Calu3 (cell line): ENCODE measurements at regions not wholly inside any gene's neighbourhood (a gene's known extent, or its start where the extent isn't known, plus 50 kb on each side); places are given as distances from the start of the nearest gene placed in this dataset.
A peak's percentile ranks its signal among the peaks of the same experiment; 100 is the strongest.

ENCODE experiments used
- BruUV-seq: library from RNA; stranded (reverse); fragments of 400-500 nt; replicated peaks from 2 replicates; lab custom pipeline; 2021; lab: Mats Ljungman, UMichigan
- CTCF ChIA-PET: fragments of 300-600 bp; sonication (Branson Sonifier 250); formaldehyde crosslinking; loops from one replicate; lab custom pipeline; 2022; ENCODE audit warnings: antibody characterized with exemption; lab: Charles Lee
- DNase-seq: peaks from one replicate; pipeline ENCODE4 v3.0.0; 2022
- H3K27ac Mint-ChIP-seq: one replicate; pipeline ENCODE4 v1.8.0; 2022; ENCODE audit warnings: mixed read lengths; ENCODE audit not compliant: unreplicated experiment
- H3K27me3 Mint-ChIP-seq: one replicate; pipeline ENCODE4 v1.8.0; 2022; ENCODE audit warnings: mixed read lengths; ENCODE audit not compliant: unreplicated experiment
- H3K36me3 Mint-ChIP-seq: one replicate; pipeline ENCODE4 v1.8.0; 2022; ENCODE audit warnings: mild to moderate bottlenecking, moderate library complexity, mixed read lengths; ENCODE audit not compliant: insufficient read depth, unreplicated experiment
- H3K4me1 Mint-ChIP-seq: one replicate; pipeline ENCODE4 v1.8.0; 2022; ENCODE audit warnings: mild to moderate bottlenecking, low read depth, mixed read lengths; ENCODE audit not compliant: unreplicated experiment
- H3K4me3 Mint-ChIP-seq: one replicate; pipeline ENCODE4 v1.8.0; 2022; ENCODE audit warnings: mild to moderate bottlenecking, low read depth, moderate library complexity, mixed read lengths; ENCODE audit not compliant: unreplicated experiment
- H3K9me3 Mint-ChIP-seq: one replicate; pipeline ENCODE4 v1.8.0; 2022; ENCODE audit warnings: low read depth, mixed read lengths; ENCODE audit not compliant: unreplicated experiment
- intact Hi-C: fragments of 100-400 bp; cut with micrococcal nuclease; formaldehyde crosslinking; loops from one replicate; pipeline ENCODE4 v1.10.0; 2022; ENCODE audit not compliant: unreplicated experiment
- TF ChIP-seq, protein P1 (sequence below): fragments of 200-600 bp; IDR thresholded peaks from one replicate; pipeline ENCODE4 v1.8.0; 2022; ENCODE audit warnings: antibody characterized with exemption; ENCODE audit not compliant: unreplicated experiment

DNA sequence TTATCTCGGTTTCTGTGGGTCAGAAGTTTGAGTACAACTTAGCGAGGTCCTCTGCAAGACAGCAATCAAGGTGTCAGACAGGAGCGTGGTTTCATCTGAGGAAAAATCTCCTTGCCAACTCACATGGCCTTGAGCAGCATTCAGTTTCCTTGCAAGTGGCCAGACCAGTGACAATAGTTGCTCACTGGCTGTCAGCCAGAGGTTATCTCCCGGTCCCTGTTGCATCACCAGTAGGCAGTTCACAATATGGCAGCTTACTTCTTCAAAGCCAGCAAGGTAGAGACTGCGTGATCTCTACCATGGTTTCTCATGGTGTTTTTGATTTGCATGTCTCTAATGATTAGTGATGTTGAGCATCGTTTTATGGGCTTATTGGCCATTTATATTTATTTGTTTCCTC is 143.8 kb upstream of the DAAM1 start:
- peaks cover 19% of the 10 kb centered on the region for H3K27me3 Mint-ChIP-seq
- CTCF ChIA-PET, result interaction anchor here (0.6 to 0.7 kb wide), 2 partner anchors 10 to 494 kb away, joined by 3 read pairs; no protein-coding TSS in a partner anchor
- BruUV-seq, result no TSS peak
- H3K27ac Mint-ChIP-seq, result no peak overlapping the region
- intact Hi-C loops, result no loop called here
- H3K9me3 Mint-ChIP-seq, result no peaks in the 10 kb centered on the region
- TF ChIP-seq, protein P1, sequence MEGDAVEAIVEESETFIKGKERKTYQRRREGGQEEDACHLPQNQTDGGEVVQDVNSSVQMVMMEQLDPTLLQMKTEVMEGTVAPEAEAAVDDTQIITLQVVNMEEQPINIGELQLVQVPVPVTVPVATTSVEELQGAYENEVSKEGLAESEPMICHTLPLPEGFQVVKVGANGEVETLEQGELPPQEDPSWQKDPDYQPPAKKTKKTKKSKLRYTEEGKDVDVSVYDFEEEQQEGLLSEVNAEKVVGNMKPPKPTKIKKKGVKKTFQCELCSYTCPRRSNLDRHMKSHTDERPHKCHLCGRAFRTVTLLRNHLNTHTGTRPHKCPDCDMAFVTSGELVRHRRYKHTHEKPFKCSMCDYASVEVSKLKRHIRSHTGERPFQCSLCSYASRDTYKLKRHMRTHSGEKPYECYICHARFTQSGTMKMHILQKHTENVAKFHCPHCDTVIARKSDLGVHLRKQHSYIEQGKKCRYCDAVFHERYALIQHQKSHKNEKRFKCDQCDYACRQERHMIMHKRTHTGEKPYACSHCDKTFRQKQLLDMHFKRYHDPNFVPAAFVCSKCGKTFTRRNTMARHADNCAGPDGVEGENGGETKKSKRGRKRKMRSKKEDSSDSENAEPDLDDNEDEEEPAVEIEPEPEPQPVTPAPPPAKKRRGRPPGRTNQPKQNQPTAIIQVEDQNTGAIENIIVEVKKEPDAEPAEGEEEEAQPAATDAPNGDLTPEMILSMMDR, result no peak
- H3K36me3 Mint-ChIP-seq, result no peaks in the 10 kb centered on the region
- H3K4me1 Mint-ChIP-seq, result no peaks in the 10 kb centered on the region
- DNase-seq, result peak; percentile 6
- H3K4me3 Mint-ChIP-seq, result no peak overlapping the region

DNA sequence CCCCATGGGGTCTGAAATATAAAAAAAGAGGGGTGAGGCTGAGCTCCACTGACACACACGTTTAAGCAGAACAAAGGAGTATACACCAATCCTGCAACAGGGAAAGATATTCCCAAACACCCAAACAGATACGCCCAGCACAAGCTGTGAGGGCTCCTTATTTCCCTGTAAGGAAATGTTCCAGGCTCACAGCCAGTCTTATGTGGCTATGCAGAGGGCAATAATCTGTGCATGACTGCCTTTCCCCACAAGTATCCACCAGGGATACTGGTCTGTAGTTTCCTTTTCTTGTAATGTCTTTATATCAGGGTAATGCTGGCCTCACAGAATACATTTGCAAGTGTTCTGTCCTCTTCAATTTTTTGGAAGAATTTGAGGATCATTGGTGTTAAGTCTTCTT is 141.7 kb upstream of the DAAM1 start:
- BruUV-seq, result no TSS peak
- H3K27me3 Mint-ChIP-seq, result peaks cover 39% of the 10 kb centered on the region
- TF ChIP-seq, protein P1, result no peak
- H3K9me3 Mint-ChIP-seq, result no peaks in the 10 kb centered on the region
- H3K4me3 Mint-ChIP-seq, result no peak overlapping the region
- intact Hi-C loops, result no loop called here
- H3K4me1 Mint-ChIP-seq, result no peaks in the 10 kb centered on the region
- H3K27ac Mint-ChIP-seq, result no peak overlapping the region
- CTCF ChIA-PET, result interaction anchor here (1.5 kb wide), 1 partner anchor 8 kb away, joined by 3 read pairs; no protein-coding TSS in a partner anchor
- no peaks in the 10 kb centered on the region for H3K36me3 Mint-ChIP-seq
- no peak for DNase-seq

DNA sequence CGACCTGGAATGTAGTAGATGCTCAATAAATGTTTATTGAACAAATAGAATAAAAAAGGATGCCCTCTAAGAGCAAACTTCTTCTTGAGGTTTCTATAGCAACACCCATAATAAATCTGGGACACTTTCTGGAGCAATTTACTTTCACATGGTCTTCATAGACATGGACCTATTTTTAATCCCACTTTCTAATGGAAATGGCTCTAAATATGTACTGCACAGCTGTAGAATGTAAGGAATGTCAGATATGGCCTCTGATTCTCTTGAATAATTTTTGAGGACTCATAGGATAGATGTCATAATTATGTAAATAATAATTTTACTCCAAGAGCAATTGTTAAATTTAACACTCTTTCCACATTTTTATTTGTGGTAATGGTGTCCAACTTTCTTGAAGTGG is 133.5 kb upstream of the DAAM1 start:
- no TSS peak for BruUV-seq
- no peak overlapping the region for H3K4me3 Mint-ChIP-seq
- H3K9me3 Mint-ChIP-seq, result no peaks in the 10 kb centered on the region
- H3K27ac Mint-ChIP-seq, result no peak overlapping the region
- H3K27me3 Mint-ChIP-seq, result peaks cover 39% of the 10 kb centered on the region
- no peaks in the 10 kb centered on the region for H3K36me3 Mint-ChIP-seq
- H3K4me1 Mint-ChIP-seq, result no peaks in the 10 kb centered on the region
- TF ChIP-seq, protein P1, result no peak
- DNase-seq, result no peak
- intact Hi-C loops, result loop anchor here (1.0 kb wide), 2 partner anchors 415 to 554 kb away; no protein-coding TSS in a partner anchor
- CTCF ChIA-PET, result interaction anchor here (0.6 to 1.0 kb wide), 3 partner anchors 9 to 554 kb away, joined by 3 to 11 read pairs (median 4); no protein-coding TSS in a partner anchor

DNA sequence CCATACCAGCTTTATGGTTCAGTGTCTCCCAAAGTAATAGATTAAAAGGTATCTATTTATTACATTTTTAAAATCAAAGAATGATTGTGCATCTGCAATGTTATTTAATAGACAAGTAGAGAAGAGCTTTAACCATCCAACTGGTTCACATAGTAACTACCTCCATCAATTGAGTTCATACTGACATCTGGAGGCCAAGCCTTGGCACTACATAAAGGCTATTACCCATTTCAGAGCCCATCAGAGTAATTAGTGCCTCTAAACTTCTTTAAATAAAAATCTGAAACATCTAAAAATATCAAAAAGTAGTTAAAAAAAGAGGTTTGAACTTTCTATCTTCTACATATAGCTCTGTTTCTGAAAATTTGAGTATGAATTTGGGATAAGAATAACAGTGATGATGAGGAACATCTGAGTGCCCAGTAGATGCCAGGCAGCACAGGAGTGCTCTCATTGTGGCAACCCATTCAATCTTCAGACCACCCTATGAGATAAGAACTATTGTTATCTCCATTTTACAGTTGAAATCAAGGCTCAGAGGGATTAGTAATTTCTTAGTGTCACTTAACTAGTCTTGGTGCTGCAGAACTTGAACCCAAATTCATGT is 132.9 kb upstream of the DAAM1 start:
- Mint-ChIP-seq H3K9me3 (no peaks in the 10 kb centered on the region), H3K36me3 (no peaks in the 10 kb centered on the region), H3K27me3 (peaks cover 34% of the 10 kb centered on the region), H3K4me3 (no peak overlapping the region), H3K27ac (no peak overlapping the region), H3K4me1 (no peaks in the 10 kb centered on the region)
- CTCF ChIA-PET, result interaction anchor here (0.6 to 1.0 kb wide), 3 partner anchors 10 to 554 kb away, joined by 3 to 11 read pairs (median 4); no protein-coding TSS in a partner anchor
- no TSS peak for BruUV-seq
- intact Hi-C loops, result loop anchor here (1.0 kb wide), 2 partner anchors 415 to 554 kb away; no protein-coding TSS in a partner anchor
- peak; percentile 20 for DNase-seq
- TF ChIP-seq, protein P1, result no peak
